ENCODE measurements at regions not wholly inside any gene's neighbourhood (a gene's known extent, or its start where the extent isn't known, plus 50 kb on each side); places are given as distances from the start of the nearest gene placed in this dataset.

GRCh38 chr13:94798738-94799137, 86.4 kb upstream of the SOX21 start:
- H3K27me3 ChIP-seq (ENCODE audit: insufficient read depth): no peaks in the 10 kb centered on the region
- no peaks in the 10 kb centered on the region for H3K4me1 ChIP-seq (ENCODE audit: insufficient read depth)
- no peak overlapping the region for H3K27ac ChIP-seq (ENCODE audit: low read depth)
- no peak overlapping the region for H3K4me2 ChIP-seq
- ATAC-seq (no peak), DNase-seq (ENCODE audit: low spot score) (no peak)
- no peaks in the 10 kb centered on the region for H4K20me1 ChIP-seq (replicated peaks; ENCODE audit: insufficient read depth)
- H3K4me3 ChIP-seq: no peak overlapping the region
- Mint-ChIP-seq H3K4me3 (no peak overlapping the region), H3K36me3 (ENCODE audit: low read depth) (no peaks in the 10 kb centered on the region), H3K4me1 (peaks cover 3% of the 10 kb centered on the region; the same call in 2 of the 3 replicates), H3K27ac (no peak overlapping the region), H3K9me3 (no peaks in the 10 kb centered on the region), H3K27me3 (ENCODE audit: insufficient read depth, low read depth, poor library complexity) (no peaks in the 10 kb centered on the region)
- no peaks in the 10 kb centered on the region for H3K9me2 ChIP-seq (ENCODE audit: insufficient read depth)
- no peaks in the 10 kb centered on the region for H3F3A ChIP-seq (replicated peaks; ENCODE audit: low read depth)
- H2AFZ ChIP-seq: peak overlapping the region; percentile 72
- no peaks in the 10 kb centered on the region for H3K36me3 ChIP-seq (ENCODE audit: insufficient read depth)
- no peak for TF ChIP-seq EZH2 (IDR thresholded peaks at IDR 0.05; ENCODE audit: low read depth, unreplicated experiment)
- no peak for TF ChIP-seq REST (IDR thresholded peaks at IDR 0.05; ENCODE audit: unreplicated experiment)
- no peak for TF ChIP-seq EZH2phosphoT487 (IDR thresholded peaks at IDR 0.05; ENCODE audit: unreplicated experiment)
- TF ChIP-seq CTCF (conservative IDR thresholded peaks at IDR 0.05; ENCODE audit: low read depth in 2 of 2): no peak
- TF ChIP-seq ZNF114 (CRISPR knock-in tag; IDR thresholded peaks at IDR 0.05): no peak
- TF ChIP-seq ZNF462 (CRISPR knock-in tag; IDR thresholded peaks at IDR 0.05): no peak
- TF ChIP-seq STAT1 (IDR thresholded peaks at IDR 0.05; ENCODE audit: unreplicated experiment): no peak
- no peaks in the 10 kb centered on the region for H3K79me2 ChIP-seq (replicated peaks; ENCODE audit: insufficient read depth)
